Activated T-helper 1 cell treated with anti-CD3 and anti-CD28 coated beads, Interleukin-12 subunit alpha, Interleukin-12 subunit beta, Interleukin-2, Interleukin-4 antibody, amounts not matched to agents 30 ng/mL and 10 ng/mL and 1 ng/mL, durations not matched to agents 14 hours and 24 hours and 36 hours (primary cell): ENCODE measurements at regions not wholly inside any gene's neighbourhood (a gene's known extent, or its start where the extent isn't known, plus 50 kb on each side); places are given as distances from the start of the nearest gene placed in this dataset.

ENCODE experiments used
- DNase-seq: peaks from one replicate; pipeline ENCODE4 v3.0.0; 2021; ENCODE audit warnings: low spot score
- H3K27ac Mint-ChIP-seq: one replicate; pipeline ENCODE4 v1.8.0; 2021; ENCODE audit warnings: mild to moderate bottlenecking, mixed read lengths
- H3K27me3 Mint-ChIP-seq: one replicate; pipeline ENCODE4 v1.8.0; 2022; ENCODE audit warnings: mild to moderate bottlenecking, moderate library complexity, mixed read lengths; ENCODE audit not compliant: insufficient read depth
- H3K36me3 Mint-ChIP-seq: one replicate; pipeline ENCODE4 v1.8.0; 2021; ENCODE audit warnings: low read depth, mixed read lengths
- H3K4me1 Mint-ChIP-seq: one replicate; pipeline ENCODE4 v1.8.0; 2021; ENCODE audit warnings: low read depth, mixed read lengths
- H3K4me3 Mint-ChIP-seq: one replicate; pipeline ENCODE4 v1.8.0; 2021; ENCODE audit warnings: mild to moderate bottlenecking, moderate library complexity, mixed read lengths
- H3K9me3 Mint-ChIP-seq: one replicate; pipeline ENCODE4 v1.8.0; 2021; ENCODE audit warnings: mixed read lengths
- intact Hi-C: fragments of 100-400 bp; cut with micrococcal nuclease; formaldehyde crosslinking; loops from one replicate; pipeline ENCODE4 v1.15.1; 2024

DNA sequence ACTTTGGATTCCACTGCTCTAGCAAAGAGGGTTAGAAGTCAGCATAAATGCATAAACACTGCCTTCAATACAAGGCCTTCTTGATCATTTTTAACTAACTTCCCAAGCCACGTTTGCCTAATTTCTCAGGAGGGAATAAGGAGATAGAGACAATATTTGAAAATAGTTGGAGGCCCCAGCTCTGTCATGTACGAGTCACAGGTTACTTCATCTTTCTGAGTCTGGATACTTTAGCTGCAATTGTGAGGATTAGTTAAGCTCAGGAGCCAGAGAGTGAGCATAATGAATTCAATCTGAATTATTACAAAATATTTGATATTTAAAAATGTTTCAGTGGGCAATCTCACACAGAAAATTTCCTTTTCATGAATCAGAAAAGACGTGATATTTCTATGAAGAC lies 298.9 kb downstream of the SHOX2 start:
- no peak overlapping the region for H3K27ac Mint-ChIP-seq
- H3K36me3 Mint-ChIP-seq, result no peaks in the 10 kb centered on the region
- no peaks in the 10 kb centered on the region for H3K9me3 Mint-ChIP-seq
- peaks cover 2% of the 10 kb centered on the region for H3K27me3 Mint-ChIP-seq
- no peaks in the 10 kb centered on the region for H3K4me1 Mint-ChIP-seq
- intact Hi-C loops, result no loop called here
- no peak for DNase-seq
- H3K4me3 Mint-ChIP-seq, result no peak overlapping the region

DNA sequence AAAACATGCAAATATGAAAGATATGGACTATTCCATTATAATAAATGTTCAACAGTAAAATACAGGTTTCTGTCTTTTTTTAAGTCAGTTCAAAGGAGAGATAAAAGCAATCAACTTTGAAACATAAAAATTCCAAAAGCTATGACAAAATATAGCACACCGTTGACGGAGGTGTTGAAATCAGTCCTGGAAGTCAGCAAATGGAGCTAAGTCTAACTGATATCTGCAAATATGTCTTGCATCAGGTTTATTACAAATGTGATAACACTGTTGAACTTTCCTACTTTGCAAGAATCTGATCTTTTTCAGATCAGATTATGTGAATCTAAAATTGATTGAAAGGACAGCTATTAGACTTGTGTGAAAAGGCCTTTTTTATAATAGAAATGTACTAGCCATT lies 300.7 kb downstream of the SHOX2 start:
- intact Hi-C loops, result no loop called here
- H3K4me3 Mint-ChIP-seq, result no peak overlapping the region
- peaks cover 2% of the 10 kb centered on the region for H3K27me3 Mint-ChIP-seq
- H3K36me3 Mint-ChIP-seq, result no peaks in the 10 kb centered on the region
- no peak overlapping the region for H3K27ac Mint-ChIP-seq
- no peak for DNase-seq
- H3K4me1 Mint-ChIP-seq, result no peaks in the 10 kb centered on the region
- peaks cover 10% of the 10 kb centered on the region for H3K9me3 Mint-ChIP-seq

DNA sequence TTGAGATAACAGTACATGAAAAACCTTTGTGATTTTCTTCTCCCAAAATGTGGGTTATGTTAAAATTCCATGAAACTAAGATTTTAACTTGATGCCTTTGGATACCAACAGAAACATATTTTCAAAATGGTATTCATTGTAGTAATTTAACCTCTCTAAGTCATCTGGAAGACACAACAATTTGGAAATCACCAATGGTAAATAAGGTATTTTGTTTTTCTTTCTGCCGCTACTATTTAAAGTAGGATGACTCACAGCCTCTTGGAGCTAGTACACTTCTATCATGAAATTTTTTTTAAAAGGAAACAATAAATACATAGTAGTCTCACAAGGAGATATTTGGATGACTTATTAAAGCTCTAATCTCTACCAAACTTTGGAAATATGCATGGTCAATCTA lies 291.6 kb upstream of the VEPH1 start:
- intact Hi-C loops, result no loop called here

DNA sequence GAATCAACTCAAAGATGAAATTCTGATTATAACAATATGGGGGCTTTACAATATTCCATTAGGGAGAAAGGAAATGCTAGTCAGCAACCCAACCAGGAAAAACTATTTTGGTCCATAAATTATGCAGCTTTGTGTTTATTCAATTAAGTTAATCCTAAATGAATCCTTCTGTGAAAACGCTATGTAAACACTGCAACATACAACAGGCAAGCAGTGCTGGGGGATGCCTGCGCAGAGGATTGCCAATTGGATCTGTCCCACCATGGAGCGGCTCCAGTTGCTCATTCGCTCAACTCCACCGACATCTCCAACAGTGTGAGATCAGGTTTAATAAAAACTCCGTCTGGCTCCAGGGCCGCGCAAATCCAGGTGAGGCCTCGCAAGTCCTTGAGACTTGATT lies 290.5 kb upstream of the VEPH1 start:
- Mint-ChIP-seq H3K9me3 (no peaks in the 10 kb centered on the region), H3K36me3 (no peaks in the 10 kb centered on the region), H3K27ac (no peak overlapping the region), H3K4me3 (no peak overlapping the region), H3K27me3 (no peaks in the 10 kb centered on the region), H3K4me1 (no peaks in the 10 kb centered on the region)
- intact Hi-C loops, result no loop called here
- DNase-seq, result no peak

More for the DNA sequence above, 291.6 kb upstream of the VEPH1 start:
- no peaks in the 10 kb centered on the region for H3K36me3 Mint-ChIP-seq
- no peak for DNase-seq
- H3K27me3 Mint-ChIP-seq, result no peaks in the 10 kb centered on the region
- no peak overlapping the region for H3K27ac Mint-ChIP-seq
- H3K4me1 Mint-ChIP-seq, result no peaks in the 10 kb centered on the region
- H3K4me3 Mint-ChIP-seq, result no peak overlapping the region
- peaks cover 3% of the 10 kb centered on the region for H3K9me3 Mint-ChIP-seq

DNA sequence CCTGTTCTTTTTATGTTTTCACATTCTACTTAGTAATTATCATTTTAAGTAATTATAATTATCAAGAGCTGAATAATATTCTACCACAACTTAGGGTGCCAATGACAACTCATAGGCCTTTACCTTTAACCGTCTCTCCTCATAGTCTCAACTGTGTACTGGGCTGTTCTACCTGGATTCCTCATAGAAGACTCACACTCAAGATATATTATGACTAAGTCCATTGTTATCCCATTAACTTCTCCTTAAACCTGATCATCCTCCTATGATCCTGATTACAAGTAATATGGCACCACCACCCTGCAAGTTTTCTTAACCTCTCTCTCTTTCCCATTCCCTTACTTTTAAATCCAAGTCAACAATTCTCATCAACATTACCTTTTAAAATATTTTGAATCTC lies 285.9 kb upstream of the VEPH1 start:
- intact Hi-C loops, result no loop called here
- H3K27ac Mint-ChIP-seq, result no peak overlapping the region
- no peak overlapping the region for H3K4me3 Mint-ChIP-seq
- DNase-seq, result no peak
- H3K9me3 Mint-ChIP-seq, result no peaks in the 10 kb centered on the region
- H3K27me3 Mint-ChIP-seq, result peaks cover 3% of the 10 kb centered on the region
- no peaks in the 10 kb centered on the region for H3K36me3 Mint-ChIP-seq
- no peaks in the 10 kb centered on the region for H3K4me1 Mint-ChIP-seq

DNA sequence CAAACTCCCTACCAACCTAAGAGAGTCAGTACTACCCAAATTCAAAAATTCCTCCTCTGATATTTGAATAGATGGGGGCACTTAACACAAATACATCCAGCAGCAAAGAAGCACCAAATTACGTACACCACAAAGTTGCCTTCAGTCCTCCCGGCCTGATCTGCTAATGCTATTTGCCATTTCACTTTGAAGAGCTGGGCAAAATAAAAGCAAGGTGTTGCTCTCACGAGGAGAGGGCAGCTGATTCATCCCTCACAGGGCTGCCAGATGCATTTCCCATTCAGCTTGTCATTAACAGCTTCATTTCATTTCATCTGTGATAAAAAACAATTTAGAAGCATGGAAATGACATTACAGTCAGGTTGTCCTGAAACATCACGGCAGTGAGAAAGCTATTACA lies 283.4 kb upstream of the VEPH1 start:
- Mint-ChIP-seq H3K27me3 (peaks cover 3% of the 10 kb centered on the region), H3K36me3 (no peaks in the 10 kb centered on the region), H3K27ac (no peak overlapping the region), H3K9me3 (no peaks in the 10 kb centered on the region), H3K4me1 (no peaks in the 10 kb centered on the region), H3K4me3 (no peak overlapping the region)
- no peak for DNase-seq
- intact Hi-C loops, result no loop called here

DNA sequence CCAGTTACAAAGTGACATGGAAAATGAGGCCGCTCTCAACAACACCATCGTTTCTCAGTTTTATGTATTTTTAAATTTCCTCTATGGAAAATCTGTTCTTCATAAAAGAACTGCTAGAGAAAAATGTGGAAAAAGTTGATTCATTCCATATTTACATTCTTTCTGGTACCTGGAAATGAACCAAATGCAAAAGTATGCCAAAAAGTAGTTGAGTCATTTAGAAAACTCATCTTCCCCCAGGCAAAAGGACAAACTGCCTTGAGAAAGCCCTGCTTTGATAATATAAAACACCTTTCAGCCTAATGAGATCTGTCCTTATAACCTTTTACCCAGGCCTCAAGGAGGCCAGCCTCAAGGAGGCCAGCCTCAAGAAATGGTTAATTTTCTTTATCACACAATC lies 283.0 kb upstream of the VEPH1 start:
- H3K9me3 Mint-ChIP-seq, result no peaks in the 10 kb centered on the region
- H3K4me3 Mint-ChIP-seq, result no peak overlapping the region
- H3K36me3 Mint-ChIP-seq, result no peaks in the 10 kb centered on the region
- intact Hi-C loops, result no loop called here
- H3K27ac Mint-ChIP-seq, result no peak overlapping the region
- H3K4me1 Mint-ChIP-seq, result no peaks in the 10 kb centered on the region
- H3K27me3 Mint-ChIP-seq, result peaks cover 3% of the 10 kb centered on the region
- no peak for DNase-seq

DNA sequence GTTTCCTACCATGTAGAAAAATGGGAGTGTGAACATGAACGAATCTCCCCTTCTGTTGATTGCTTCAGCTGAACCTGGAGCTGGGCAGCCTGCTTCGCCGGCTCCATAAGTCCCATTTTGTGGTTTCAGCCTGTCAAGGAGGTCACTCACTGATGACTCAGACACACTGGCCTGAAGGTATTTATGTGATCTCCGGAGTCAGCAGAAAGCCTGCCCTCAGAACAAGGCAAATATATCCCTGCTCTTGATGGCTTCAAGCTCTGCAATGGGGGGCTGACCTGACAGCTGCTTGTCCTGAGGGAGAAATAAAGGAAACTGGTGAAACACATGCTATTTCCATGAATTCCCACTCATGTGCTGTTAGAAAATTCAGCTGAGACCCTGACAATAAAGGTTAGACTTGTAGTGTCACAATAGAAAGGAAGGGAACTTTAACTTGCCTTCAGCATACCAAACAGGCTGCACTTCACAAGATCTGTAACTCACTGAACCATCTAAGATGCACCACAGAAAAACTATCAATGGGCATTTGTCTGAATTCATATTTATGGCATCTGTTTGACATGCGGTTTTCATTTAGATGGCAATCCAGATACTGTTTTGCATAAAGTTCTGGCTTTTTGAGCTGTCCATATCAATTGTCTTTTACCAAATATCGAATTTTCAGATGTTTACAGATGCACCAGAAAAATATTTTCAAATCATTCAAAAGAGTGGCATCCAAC lies 282.0 kb upstream of the VEPH1 start:
- no peak for DNase-seq
- no peaks in the 10 kb centered on the region for H3K9me3 Mint-ChIP-seq
- intact Hi-C loops, result no loop called here
- peaks cover 3% of the 10 kb centered on the region for H3K27me3 Mint-ChIP-seq
- no peak overlapping the region for H3K4me3 Mint-ChIP-seq
- no peaks in the 10 kb centered on the region for H3K4me1 Mint-ChIP-seq
- H3K36me3 Mint-ChIP-seq, result no peaks in the 10 kb centered on the region
- H3K27ac Mint-ChIP-seq, result no peak overlapping the region

DNA sequence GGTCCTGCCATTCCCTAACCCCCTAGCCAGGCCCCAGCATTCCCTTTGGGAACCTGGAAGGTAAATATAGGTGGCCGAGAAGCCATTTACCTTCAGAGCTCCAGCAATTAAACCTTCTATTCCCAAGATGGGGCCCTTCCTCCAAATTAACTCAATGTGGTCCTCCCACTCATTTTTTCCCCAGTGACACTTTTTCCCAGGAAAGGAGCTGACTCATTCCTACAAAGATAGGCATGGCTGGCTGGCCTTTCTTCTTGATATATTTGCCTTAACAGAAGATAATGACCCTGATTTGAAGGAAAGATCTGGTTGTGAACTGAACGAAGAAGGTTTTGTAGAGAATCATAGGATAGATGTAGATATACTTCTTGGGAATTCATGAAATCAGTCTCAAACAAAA lies 279.0 kb upstream of the VEPH1 start:
- no peak for DNase-seq
- no peaks in the 10 kb centered on the region for H3K36me3 Mint-ChIP-seq
- intact Hi-C loops, result no loop called here
- peaks cover 3% of the 10 kb centered on the region for H3K27me3 Mint-ChIP-seq
- H3K27ac Mint-ChIP-seq, result no peak overlapping the region
- H3K9me3 Mint-ChIP-seq, result no peaks in the 10 kb centered on the region
- no peaks in the 10 kb centered on the region for H3K4me1 Mint-ChIP-seq
- no peak overlapping the region for H3K4me3 Mint-ChIP-seq

DNA sequence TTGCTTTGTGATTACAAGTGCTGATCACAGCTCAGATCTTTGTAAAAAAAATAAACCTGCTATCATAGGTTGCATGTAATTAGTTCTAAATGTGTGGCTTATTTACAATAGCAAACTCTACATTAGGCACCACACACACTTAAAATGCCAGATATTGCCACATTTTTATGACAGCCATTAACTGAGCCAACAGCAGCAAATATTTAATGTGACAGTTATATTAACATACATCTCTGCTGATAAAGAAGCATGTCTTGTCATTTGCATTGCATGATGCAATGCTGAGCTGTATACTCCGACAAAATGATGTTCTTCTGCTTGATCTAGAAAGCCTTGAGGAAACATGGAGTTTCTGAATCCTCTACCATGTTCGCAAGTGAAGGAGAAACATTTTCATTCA lies 273.6 kb upstream of the VEPH1 start:
- Mint-ChIP-seq H3K9me3 (no peaks in the 10 kb centered on the region), H3K36me3 (no peaks in the 10 kb centered on the region), H3K27ac (no peak overlapping the region), H3K4me3 (no peak overlapping the region), H3K4me1 (no peaks in the 10 kb centered on the region), H3K27me3 (no peaks in the 10 kb centered on the region)
- DNase-seq, result no peak
- intact Hi-C loops, result no loop called here

DNA sequence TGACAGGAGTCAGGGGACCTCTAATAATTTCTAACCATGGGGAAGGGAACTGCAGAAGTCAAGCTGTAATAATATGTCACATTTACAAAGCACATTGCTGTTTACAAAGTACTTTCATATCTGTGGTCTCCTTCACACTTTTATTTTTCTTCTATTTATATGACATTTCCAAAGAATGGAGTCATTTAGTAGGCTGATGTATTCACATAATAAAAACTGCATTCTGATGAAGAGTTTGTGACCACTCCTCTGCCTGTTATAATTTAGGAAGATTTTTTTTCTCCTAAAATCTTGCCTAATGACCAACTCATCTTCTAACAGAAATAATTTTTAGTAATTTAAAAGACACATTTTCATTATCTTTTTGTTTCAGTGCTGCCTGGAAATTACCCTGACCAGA lies 272.2 kb upstream of the VEPH1 start:
- Mint-ChIP-seq H3K9me3 (no peaks in the 10 kb centered on the region), H3K36me3 (no peaks in the 10 kb centered on the region), H3K27me3 (no peaks in the 10 kb centered on the region), H3K4me1 (no peaks in the 10 kb centered on the region), H3K27ac (no peak overlapping the region), H3K4me3 (no peak overlapping the region)
- intact Hi-C loops, result no loop called here
- DNase-seq, result no peak

DNA sequence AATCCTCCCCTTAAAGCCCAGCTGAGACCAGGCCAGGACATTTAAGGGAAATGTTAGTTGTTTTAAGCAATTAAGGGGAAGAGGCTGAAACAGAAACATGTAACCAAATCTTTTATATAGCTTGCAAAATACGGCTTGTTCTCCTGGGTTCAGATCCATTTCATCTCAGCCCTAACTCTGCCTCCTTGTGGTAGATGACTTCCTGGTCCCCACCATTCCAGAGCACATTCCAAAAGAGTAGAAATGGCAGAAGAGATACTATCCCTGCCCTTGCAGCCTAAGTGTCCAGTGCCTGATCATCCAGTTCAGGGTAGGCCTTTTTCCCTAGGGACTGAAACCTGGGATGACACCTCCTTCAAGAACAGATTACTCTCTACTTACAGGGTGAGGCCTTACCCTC lies 266.2 kb upstream of the VEPH1 start:
- intact Hi-C loops, result no loop called here
- Mint-ChIP-seq H3K9me3 (no peaks in the 10 kb centered on the region), H3K4me1 (no peaks in the 10 kb centered on the region), H3K27ac (no peak overlapping the region), H3K4me3 (no peak overlapping the region), H3K27me3 (no peaks in the 10 kb centered on the region), H3K36me3 (no peaks in the 10 kb centered on the region)
- no peak for DNase-seq

DNA sequence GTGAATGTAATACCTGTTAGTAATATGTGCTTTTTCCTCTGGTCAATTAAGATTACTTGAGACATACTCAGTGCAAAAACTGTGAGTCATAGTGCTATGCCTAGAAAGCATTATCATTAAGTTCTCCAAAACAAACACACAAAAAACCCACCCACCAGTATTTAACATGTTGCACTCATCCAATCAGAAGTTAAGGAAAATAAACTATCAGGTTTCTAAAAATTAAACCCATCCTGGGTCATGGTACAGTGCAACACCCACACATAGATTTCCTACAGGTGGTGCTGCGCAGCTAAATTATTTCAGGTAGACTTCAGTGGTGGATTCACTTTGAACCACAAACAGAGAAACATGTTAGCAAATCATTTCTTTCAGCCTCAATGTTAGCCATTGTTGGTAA lies 264.4 kb upstream of the VEPH1 start:
- H3K27me3 Mint-ChIP-seq, result no peaks in the 10 kb centered on the region

DNA sequence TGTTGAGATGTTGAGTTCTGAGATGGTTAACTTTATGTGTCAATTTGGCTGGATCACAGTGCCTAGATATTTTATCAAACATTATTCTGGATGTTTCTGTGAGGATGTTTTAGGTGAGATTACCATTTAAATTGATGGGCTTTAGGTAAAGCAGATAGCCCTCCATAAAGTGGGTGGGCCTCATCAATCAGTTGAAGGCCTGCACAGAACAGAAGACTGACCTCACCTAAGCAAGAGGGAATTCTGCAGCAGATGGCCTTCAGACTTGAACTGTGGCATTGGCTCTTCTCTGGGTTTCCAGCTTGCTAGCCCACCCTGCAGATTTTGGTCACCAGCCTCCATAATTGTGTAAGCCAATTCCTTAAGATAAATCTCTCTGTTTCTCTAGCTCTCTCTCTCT lies 260.4 kb upstream of the VEPH1 start:
- intact Hi-C loops, result no loop called here
- no peak for DNase-seq
- no peak overlapping the region for H3K4me3 Mint-ChIP-seq
- H3K9me3 Mint-ChIP-seq, result no peaks in the 10 kb centered on the region
- H3K27me3 Mint-ChIP-seq, result no peaks in the 10 kb centered on the region
- no peaks in the 10 kb centered on the region for H3K4me1 Mint-ChIP-seq
- no peaks in the 10 kb centered on the region for H3K36me3 Mint-ChIP-seq
- H3K27ac Mint-ChIP-seq, result no peak overlapping the region

More for the DNA sequence above, 264.4 kb upstream of the VEPH1 start:
- Mint-ChIP-seq H3K4me3 (no peak overlapping the region), H3K27ac (no peak overlapping the region), H3K36me3 (no peaks in the 10 kb centered on the region), H3K4me1 (no peaks in the 10 kb centered on the region), H3K9me3 (no peaks in the 10 kb centered on the region)
- intact Hi-C loops, result no loop called here
- DNase-seq, result no peak
